ENCODE measurements at regions not wholly inside any gene's neighbourhood (a gene's known extent, or its start where the extent isn't known, plus 50 kb on each side); places are given as distances from the start of the nearest gene placed in this dataset.

GRCh38 chr6:33878562-33878961, 74.8 kb upstream of the MLN start:
- Histone ChIP-seq H3K36me3 (ENCODE audit: low read depth, missing control alignments) (no peaks in the 10 kb centered on the region), H3K9me3 (no peaks in the 10 kb centered on the region), H3K27ac (no peak overlapping the region), H3K4me3 (no peak overlapping the region), H3K27me3 (no peaks in the 10 kb centered on the region), H3K4me1 (no peaks in the 10 kb centered on the region)
- no peak for DNase-seq
- TF ChIP-seq CTCF (IDR thresholded peaks at IDR 0.05) (no peak), POLR2A (IDR thresholded peaks at IDR 0.05) (no peak)
- intact Hi-C loops (cut with DNase I; ENCODE audit: low total_unique reads): no loop called here
- 68 to 69% methylated on average over 4 of the region's 4 CpGs for WGBS, 2 donors

DNA sequence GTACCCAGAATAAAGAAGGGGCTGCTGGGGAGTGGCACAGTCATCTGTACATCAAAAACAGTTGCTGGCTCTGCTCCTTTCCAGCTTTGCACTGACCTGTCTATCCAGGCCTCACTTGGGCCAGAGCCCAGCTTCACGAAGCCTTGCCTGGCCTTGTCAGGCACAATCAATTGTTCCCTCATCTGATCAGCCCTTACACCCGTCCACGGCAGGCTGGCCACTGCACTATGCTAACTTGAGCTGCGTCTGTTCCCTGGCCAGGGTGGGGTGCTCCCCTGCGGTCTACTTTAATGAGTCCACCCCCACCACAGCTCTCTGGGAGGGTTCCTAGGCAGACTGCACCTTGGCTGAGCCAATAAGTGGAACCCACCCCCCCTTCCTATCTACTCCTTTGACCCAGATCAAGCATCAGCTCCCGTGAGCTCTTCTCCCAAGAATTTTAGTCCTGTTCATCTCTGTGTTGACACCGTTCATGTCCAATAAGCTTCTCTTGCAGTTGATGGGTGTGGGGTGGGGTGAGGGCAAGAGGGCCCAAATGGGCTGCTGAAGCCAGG, 74.3 kb upstream of the MLN start:
- Histone ChIP-seq H3K27ac (no peak overlapping the region), H3K4me3 (no peak overlapping the region), H3K9me3 (no peaks in the 10 kb centered on the region), H3K27me3 (no peaks in the 10 kb centered on the region), H3K36me3 (ENCODE audit: low read depth, missing control alignments) (no peaks in the 10 kb centered on the region), H3K4me1 (no peaks in the 10 kb centered on the region)
- no peak for DNase-seq
- no peak for TF ChIP-seq POLR2A (IDR thresholded peaks at IDR 0.05)
- no peak for TF ChIP-seq CTCF (IDR thresholded peaks at IDR 0.05)
- intact Hi-C loops (cut with DNase I; ENCODE audit: low total_unique reads): no loop called here
- WGBS, 2 donors: 71 to 91% methylated on average over 7 of the region's 7 CpGs

DNA sequence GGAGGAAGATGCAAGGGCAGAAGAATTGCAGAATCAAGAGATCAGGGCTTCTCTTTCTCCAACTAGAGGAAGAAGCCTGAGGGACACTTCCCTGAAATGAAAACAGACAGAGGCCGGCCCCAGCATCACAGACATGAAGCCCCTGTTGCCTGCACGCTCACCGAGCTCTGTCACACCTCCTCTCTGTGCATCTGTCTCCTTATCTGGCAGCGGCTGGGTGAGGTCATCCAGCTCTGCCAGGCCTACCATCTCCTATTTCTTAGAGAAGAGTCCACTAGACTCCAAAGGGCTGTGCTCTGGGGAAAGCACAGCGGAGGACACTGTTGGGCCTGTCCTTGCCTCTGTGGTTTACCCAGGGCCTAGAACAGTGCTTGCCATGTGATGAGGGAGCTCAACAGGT, 71.9 kb upstream of the MLN start:
- WGBS, 2 donors: 89% methylated on average over 5 of the region's 5 CpGs; no CpG with 5 or more reads in 1 of the 2 donors
- Histone ChIP-seq H3K4me1 (no peaks in the 10 kb centered on the region), H3K27me3 (no peaks in the 10 kb centered on the region), H3K4me3 (no peak overlapping the region), H3K27ac (no peak overlapping the region), H3K36me3 (ENCODE audit: low read depth, missing control alignments) (no peaks in the 10 kb centered on the region), H3K9me3 (no peaks in the 10 kb centered on the region)
- intact Hi-C loops (cut with DNase I; ENCODE audit: low total_unique reads): no loop called here
- TF ChIP-seq CTCF (IDR thresholded peaks at IDR 0.05) (no peak), POLR2A (IDR thresholded peaks at IDR 0.05) (no peak)
- no peak for DNase-seq

DNA sequence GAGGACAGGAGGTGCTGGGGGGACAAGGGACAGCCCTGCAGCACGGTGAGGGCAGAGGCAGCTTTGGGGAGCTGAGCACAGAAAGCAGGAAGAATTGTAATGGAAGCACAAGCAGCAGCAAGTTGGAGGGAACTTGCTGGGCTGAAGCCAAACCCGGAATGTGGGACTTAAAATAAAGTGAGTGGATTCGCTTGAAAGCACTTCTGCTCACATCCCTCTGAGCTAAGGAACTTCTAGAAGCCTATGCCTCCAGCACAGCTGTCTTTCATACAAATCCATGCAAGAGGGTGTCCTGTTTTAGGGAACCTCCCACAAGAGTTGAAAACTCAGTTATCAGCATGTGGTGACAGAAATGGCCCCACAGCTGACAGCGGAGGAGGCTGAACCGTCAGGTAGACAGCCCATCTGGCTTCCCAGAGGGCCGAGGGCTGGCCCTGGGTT, 71.4 kb upstream of the MLN start:
- no peak for DNase-seq
- Histone ChIP-seq H3K27ac (no peak overlapping the region), H3K9me3 (no peaks in the 10 kb centered on the region), H3K36me3 (ENCODE audit: low read depth, missing control alignments) (no peaks in the 10 kb centered on the region), H3K27me3 (no peaks in the 10 kb centered on the region), H3K4me3 (no peak overlapping the region), H3K4me1 (no peaks in the 10 kb centered on the region)
- intact Hi-C loops (cut with DNase I; ENCODE audit: low total_unique reads): no loop called here
- 58 to 64% methylated on average over 6 of the region's 6 CpGs for WGBS, 2 donors
- TF ChIP-seq POLR2A (IDR thresholded peaks at IDR 0.05) (no peak), CTCF (IDR thresholded peaks at IDR 0.05) (no peak)

- WGBS, 2 donors: 92 to 93% methylated on average over 17 of the region's 17 CpGs
Measured at GRCh38 chr6:33874136-33874760, 70.4 kb upstream of the MLN start.

More at GRCh38 chr6:33874136-33874760, 70.4 kb upstream of the MLN start:
- Histone ChIP-seq H3K4me3 (no peak overlapping the region), H3K4me1 (no peaks in the 10 kb centered on the region), H3K9me3 (no peaks in the 10 kb centered on the region), H3K27ac (no peak overlapping the region), H3K36me3 (ENCODE audit: low read depth, missing control alignments) (no peaks in the 10 kb centered on the region), H3K27me3 (no peaks in the 10 kb centered on the region)
- TF ChIP-seq CTCF (IDR thresholded peaks at IDR 0.05) (no peak), POLR2A (IDR thresholded peaks at IDR 0.05) (no peak)
- DNase-seq: no peak
- intact Hi-C loops (cut with DNase I; ENCODE audit: low total_unique reads): no loop called here
